Hepatocyte (in vitro differentiated cells): ENCODE measurements at regions not wholly inside any gene's neighbourhood (a gene's known extent, or its start where the extent isn't known, plus 50 kb on each side); places are given as distances from the start of the nearest gene placed in this dataset.
"Not testable (repeated sequence)": the region's sequence is repeated elsewhere in the genome, so short reads cannot be mapped to it uniquely, and the experiment has no call there.

Experiments used
- DNase-seq: peaks from one replicate; pipeline ENCODE4 v3.0.0-alpha.2; 2016; ENCODE audit warnings: low spot score
- H2AFZ ChIP-seq: fragments of 200-600 bp; sonication (generic); 2 replicates; pipeline ENCODE4 v1.6.0; 2016; ENCODE audit warnings: antibody characterized with exemption, mild to moderate bottlenecking
- H3K27ac ChIP-seq: fragments of 200-600 bp; sonication (generic); 2 replicates; pipeline ENCODE4 v1.5.1; 2016; ENCODE audit warnings: mild to moderate bottlenecking
- H3K27me3 ChIP-seq: fragments of 200-600 bp; sonication (generic); 2 replicates; pipeline ENCODE4 v1.6.1; 2016
- H3K36me3 ChIP-seq: fragments of 200-600 bp; sonication (generic); replicated peaks from 2 replicates; pipeline ENCODE4 v1.5.1; 2016; ENCODE audit warnings: low read depth; ENCODE audit not compliant: insufficient read depth
- H3K4me1 ChIP-seq: fragments of 200-600 bp; sonication (generic); 2 replicates; pipeline ENCODE4 v1.5.1; 2016; ENCODE audit warnings: mild to moderate bottlenecking, moderate library complexity; ENCODE audit not compliant: insufficient read depth
- H3K4me2 ChIP-seq: fragments of 200-600 bp; sonication (generic); 2 replicates; pipeline ENCODE4 v1.6.0; 2016
- H3K4me3 ChIP-seq: fragments of 200-600 bp; sonication (generic); 2 replicates; pipeline ENCODE4 v1.5.1; 2016; ENCODE audit warnings: mild to moderate bottlenecking
- H3K79me2 ChIP-seq: fragments of 200-600 bp; sonication (generic); 2 replicates; pipeline ENCODE4 v1.6.0; 2017; ENCODE audit warnings: mild to moderate bottlenecking
- H3K9me2 ChIP-seq: fragments of 200-600 bp; sonication (generic); replicated peaks from 2 replicates; pipeline ENCODE4 v1.6.0; 2017; ENCODE audit warnings: mild to moderate bottlenecking; ENCODE audit not compliant: insufficient read depth
- H3K9me3 ChIP-seq: fragments of 200-600 bp; sonication (generic); 2 replicates; pipeline ENCODE4 v1.5.1; 2016; ENCODE audit warnings: low read depth, mild to moderate bottlenecking
- H4K20me1 ChIP-seq: fragments of 200-600 bp; sonication (generic); 2 replicates; pipeline ENCODE4 v1.6.0; 2016; ENCODE audit warnings: mild to moderate bottlenecking; ENCODE audit not compliant: insufficient read depth, poor library complexity, severe bottlenecking
- CTCF ChIP-seq: fragments of 200-600 bp; sonication (generic); IDR thresholded peaks from 2 replicates; pipeline ENCODE4 v1.5.1; 2016; ENCODE audit warnings: antibody characterized with exemption, mild to moderate bottlenecking; ENCODE audit not compliant: poor library complexity
- EZH2 ChIP-seq: fragments of 200-600 bp; sonication (generic); IDR thresholded peaks from 2 replicates; pipeline ENCODE4 v1.6.1; 2016; ENCODE audit warnings: antibody characterized with exemption, mild to moderate bottlenecking, borderline replicate concordance
- EZH2phosphoT487 ChIP-seq: fragments of 200-600 bp; sonication (generic); IDR thresholded peaks from one replicate; pipeline ENCODE4 v1.6.1; 2018; ENCODE audit warnings: antibody characterized with exemption, mild to moderate bottlenecking, low read depth, moderate library complexity; ENCODE audit not compliant: unreplicated experiment, severe bottlenecking
- WGBS: methylation state at CpG from one replicate; pipeline ENCODE4 v1.1.6; 2016; ENCODE audit warnings: low lambda C conversion rate; ENCODE audit errors: missing lambda C conversion rate; 5-methylcytosine and 5-hydroxymethylcytosine counted together

- H3K9me2 ChIP-seq, result no peaks in the 10 kb centered on the region
- H3K36me3 ChIP-seq, result no peaks in the 10 kb centered on the region
- H3K79me2 ChIP-seq, result no peaks in the 10 kb centered on the region
- H3K27ac ChIP-seq, result no peak overlapping the region
- H3K27me3 ChIP-seq, result no peaks in the 10 kb centered on the region
- H3K4me3 ChIP-seq, result no peak overlapping the region
- H3K4me1 ChIP-seq, result no peaks in the 10 kb centered on the region
- DNase-seq, result no peak
- no peaks in the 10 kb centered on the region for H4K20me1 ChIP-seq
- H2AFZ ChIP-seq, result no peak overlapping the region
- no peak overlapping the region for H3K4me2 ChIP-seq
- no peaks in the 10 kb centered on the region for H3K9me3 ChIP-seq
- TF ChIP-seq EZH2phosphoT487 (no peak), EZH2 (no peak), CTCF (no peak)
Observed at GRCh38 chr2:144759746-144760145, 239.8 kb upstream of the ZEB2 start.

- not testable (repeated sequence) for H3K4me1 ChIP-seq, DNase-seq, H3K79me2 ChIP-seq, H3K27me3 ChIP-seq, H3K4me3 ChIP-seq, H3K9me2 ChIP-seq, H3K9me3 ChIP-seq, H4K20me1 ChIP-seq, H3K27ac ChIP-seq, H3K36me3 ChIP-seq, H3K4me2 ChIP-seq, H2AFZ ChIP-seq
Observed at GRCh38 chr2:144758196-144758595, 238.3 kb upstream of the ZEB2 start.

GRCh38 chr2:144753416-144753815 lies 233.5 kb upstream of the ZEB2 start:
- H3K27me3 ChIP-seq, result no peaks in the 10 kb centered on the region
- DNase-seq, result no peak
- no peaks in the 10 kb centered on the region for H3K79me2 ChIP-seq
- H3K4me3 ChIP-seq, result no peak overlapping the region
- TF ChIP-seq EZH2phosphoT487 (no peak), CTCF (no peak), EZH2 (no peak)
- H3K9me2 ChIP-seq, result no peaks in the 10 kb centered on the region
- no peaks in the 10 kb centered on the region for H3K36me3 ChIP-seq
- H3K4me2 ChIP-seq, result no peak overlapping the region
- no peaks in the 10 kb centered on the region for H3K4me1 ChIP-seq
- H4K20me1 ChIP-seq, result no peaks in the 10 kb centered on the region
- peaks cover 11% of the 10 kb centered on the region for H3K9me3 ChIP-seq
- no peak overlapping the region for H2AFZ ChIP-seq
- WGBS, result 70% methylated on average over 3 of the region's 3 CpGs
- H3K27ac ChIP-seq, result no peak overlapping the region

- no peak for TF ChIP-seq EZH2
- TF ChIP-seq EZH2phosphoT487, result no peak
- no peak for TF ChIP-seq CTCF
- Histone ChIP-seq H2AFZ (no peak overlapping the region), H3K27ac (no peak overlapping the region), H3K9me2 (no peaks in the 10 kb centered on the region), H3K4me2 (no peak overlapping the region), H3K36me3 (no peaks in the 10 kb centered on the region), H3K4me3 (no peak overlapping the region), H3K9me3 (peaks cover 11% of the 10 kb centered on the region), H4K20me1 (no peaks in the 10 kb centered on the region), H3K79me2 (no peaks in the 10 kb centered on the region), H3K27me3 (no peaks in the 10 kb centered on the region), H3K4me1 (no peaks in the 10 kb centered on the region)
- no peak for DNase-seq
- WGBS, result 96% methylated on average over 3 of the region's 3 CpGs
Observed at GRCh38 chr2:144751142-144751905, 231.4 kb upstream of the ZEB2 start.
